ENCODE measurements at regions not wholly inside any gene's neighbourhood (a gene's known extent, or its start where the extent isn't known, plus 50 kb on each side); places are given as distances from the start of the nearest gene placed in this dataset.
"Not testable (repeated sequence)": the region's sequence is repeated elsewhere in the genome, so short reads cannot be mapped to it uniquely, and the experiment has no call there.

DNA sequence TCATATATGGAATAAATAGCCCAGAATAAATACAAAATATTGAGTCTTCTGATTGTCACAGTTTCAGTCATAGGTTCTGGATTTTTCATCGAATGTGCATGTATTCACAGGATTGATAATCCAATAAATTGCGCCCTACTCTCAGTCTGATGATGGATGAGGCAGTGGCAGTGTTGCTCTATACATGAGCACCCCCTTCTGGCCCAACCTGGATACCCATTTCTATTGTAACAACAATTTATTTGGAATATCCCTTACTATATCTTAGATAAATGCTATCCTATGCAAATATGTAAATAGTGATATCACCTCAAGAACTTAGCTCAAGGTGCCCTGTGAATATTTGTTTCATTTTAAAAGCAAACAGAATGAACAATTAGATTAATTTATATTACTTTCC lies 733.7 kb upstream of the PABPC4L start:
- no peaks in the 10 kb centered on the region for H3K4me1 ChIP-seq (ENCODE audit: control insufficient read depth, insufficient read depth, low read length)
- no peak overlapping the region for H3K4me3 ChIP-seq (ENCODE audit: low read length)
- H3K27me3 ChIP-seq (ENCODE audit: control insufficient read depth, insufficient read depth) = no peaks in the 10 kb centered on the region
- intact Hi-C loops (cut with DNase I) = no loop called here
- WGBS = 76% methylated on average over 2 of the region's 2 CpGs
- no peak overlapping the region for H3K27ac ChIP-seq (ENCODE audit: low read length)
- no peak for ATAC-seq
- H3K9me3 ChIP-seq (ENCODE audit: control insufficient read depth, low read length) = no peaks in the 10 kb centered on the region
- no peak for DNase-seq

DNA sequence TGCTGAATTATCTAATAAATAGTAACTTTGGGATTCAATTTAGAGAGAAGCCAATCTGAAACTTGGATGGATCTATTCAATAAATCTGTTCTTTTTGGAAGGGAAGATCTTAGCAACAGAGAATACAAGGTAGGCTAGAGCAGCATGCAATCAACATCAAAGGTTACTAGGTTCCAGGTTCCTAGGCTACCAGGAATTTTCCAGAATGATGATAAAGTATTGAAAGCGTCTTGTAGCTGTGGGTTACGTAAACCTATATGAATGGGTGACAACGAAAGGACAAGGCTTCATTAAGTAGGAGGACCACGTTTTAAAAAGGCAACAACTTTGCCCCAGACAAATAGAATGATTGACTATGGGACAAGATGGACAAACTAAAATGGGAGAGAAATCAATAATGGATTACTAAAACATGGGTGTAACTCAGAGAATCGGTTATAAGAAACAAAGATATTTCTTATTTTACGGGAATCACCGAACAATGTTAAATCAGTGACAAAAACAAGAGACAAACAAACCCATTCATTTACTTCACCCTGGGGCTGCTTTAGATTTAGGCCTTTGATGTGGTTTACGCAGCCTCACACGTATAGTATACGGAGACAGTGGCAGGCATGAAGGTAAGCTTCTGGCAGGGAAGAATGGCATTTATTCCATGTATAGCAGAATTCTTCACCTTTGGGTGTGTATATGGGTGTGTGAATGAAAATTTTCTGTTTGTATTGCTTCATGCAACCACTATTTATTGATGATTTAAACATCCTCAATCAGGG lies 732.6 kb upstream of the PABPC4L start:
- WGBS = 81% methylated on average over 10 of the region's 10 CpGs

DNA sequence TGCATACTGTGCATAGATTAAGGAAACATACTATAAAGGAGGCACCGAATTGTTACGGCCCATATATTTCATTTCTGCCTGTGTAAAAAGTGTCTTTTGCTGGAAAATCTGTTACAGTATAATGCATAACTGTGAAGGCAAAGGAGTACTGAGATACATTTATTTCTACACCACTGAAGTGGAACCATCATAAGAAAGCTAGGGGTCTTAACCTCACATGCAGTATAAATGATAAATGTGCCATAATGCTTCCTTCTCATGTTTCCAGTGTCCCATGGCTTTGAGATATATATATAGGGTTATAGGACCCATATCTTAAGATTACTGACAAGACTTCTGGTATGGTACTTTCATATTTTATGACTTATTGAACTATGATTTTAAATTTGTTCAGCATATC lies 713.8 kb upstream of the PABPC4L start:
- ATAC-seq (no peak), DNase-seq (no peak)
- no peak overlapping the region for H3K4me3 ChIP-seq (ENCODE audit: low read length)
- H3K27ac ChIP-seq (ENCODE audit: low read length) = no peak overlapping the region
- no peaks in the 10 kb centered on the region for H3K4me1 ChIP-seq (ENCODE audit: control insufficient read depth, insufficient read depth, low read length)
- no peaks in the 10 kb centered on the region for H3K9me3 ChIP-seq (ENCODE audit: control insufficient read depth, low read length)
- H3K27me3 ChIP-seq (ENCODE audit: control insufficient read depth, insufficient read depth) = no peaks in the 10 kb centered on the region
- 95% methylated on average over 2 of the region's 2 CpGs for WGBS
- intact Hi-C loops (cut with DNase I) = no loop called here

More for the DNA sequence above, 732.6 kb upstream of the PABPC4L start:
- intact Hi-C loops (cut with DNase I) = no loop called here
- no peak overlapping the region for H3K4me3 ChIP-seq (ENCODE audit: low read length)
- no peak for DNase-seq
- H3K27me3 ChIP-seq (ENCODE audit: control insufficient read depth, insufficient read depth) = no peaks in the 10 kb centered on the region
- ATAC-seq = no peak
- no peaks in the 10 kb centered on the region for H3K4me1 ChIP-seq (ENCODE audit: control insufficient read depth, insufficient read depth, low read length)
- H3K27ac ChIP-seq (ENCODE audit: low read length) = no peak overlapping the region
- H3K9me3 ChIP-seq (ENCODE audit: control insufficient read depth, low read length) = no peaks in the 10 kb centered on the region

DNA sequence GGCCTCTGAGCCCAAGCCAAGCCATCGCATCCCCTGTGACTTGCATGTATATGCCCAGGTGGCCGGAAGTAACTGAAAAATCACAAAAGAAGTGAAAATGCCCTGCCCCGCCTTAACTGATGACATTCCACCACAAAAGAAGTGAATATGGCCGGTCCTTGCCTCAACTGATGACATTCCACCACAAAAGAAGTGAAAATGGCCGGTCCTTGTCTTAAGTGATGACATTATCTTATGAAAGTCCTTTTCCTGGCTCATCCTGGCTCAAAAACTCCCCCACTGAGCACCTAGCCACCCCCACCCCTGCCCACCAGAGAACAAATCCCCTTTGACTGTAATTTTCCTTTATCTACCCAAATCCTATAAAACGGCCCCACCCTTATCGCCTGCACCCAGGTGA lies 712.7 kb upstream of the PABPC4L start:
- H3K9me3 ChIP-seq (ENCODE audit: control insufficient read depth, low read length); intact Hi-C loops (cut with DNase I); ATAC-seq; H3K27me3 ChIP-seq (ENCODE audit: control insufficient read depth, insufficient read depth); H3K27ac ChIP-seq (ENCODE audit: low read length); H3K4me3 ChIP-seq (ENCODE audit: low read length); DNase-seq; H3K4me1 ChIP-seq (ENCODE audit: control insufficient read depth, insufficient read depth, low read length): not testable (repeated sequence)
- 81% methylated on average over 7 of the region's 7 CpGs for WGBS

DNA sequence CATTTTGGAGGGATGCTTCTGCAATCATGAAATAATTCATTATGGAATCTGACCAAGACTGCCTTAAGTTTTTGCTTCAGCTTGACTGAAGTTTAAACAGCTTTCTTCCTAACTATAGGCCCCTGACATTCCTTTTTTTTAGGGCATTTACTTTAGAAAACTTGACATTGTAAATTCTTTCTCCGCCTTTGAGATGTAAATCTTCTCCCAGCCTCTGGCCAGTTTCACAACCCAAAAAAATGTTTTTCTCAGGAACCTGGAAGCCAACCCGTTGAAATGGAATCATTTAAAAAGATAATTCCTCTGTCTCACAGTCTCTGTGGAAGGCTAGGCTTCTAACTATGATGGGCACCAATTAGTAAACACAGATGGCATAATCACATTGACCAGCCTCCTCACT lies 710.4 kb upstream of the PABPC4L start:
- DNase-seq (no peak), ATAC-seq (no peak)
- WGBS = 46% methylated on average over 2 of the region's 2 CpGs
- no peaks in the 10 kb centered on the region for H3K4me1 ChIP-seq (ENCODE audit: control insufficient read depth, insufficient read depth, low read length)
- no peaks in the 10 kb centered on the region for H3K9me3 ChIP-seq (ENCODE audit: control insufficient read depth, low read length)
- H3K27ac ChIP-seq (ENCODE audit: low read length) = no peak overlapping the region
- intact Hi-C loops (cut with DNase I) = no loop called here
- no peak overlapping the region for H3K4me3 ChIP-seq (ENCODE audit: low read length)
- no peaks in the 10 kb centered on the region for H3K27me3 ChIP-seq (ENCODE audit: control insufficient read depth, insufficient read depth)

DNA sequence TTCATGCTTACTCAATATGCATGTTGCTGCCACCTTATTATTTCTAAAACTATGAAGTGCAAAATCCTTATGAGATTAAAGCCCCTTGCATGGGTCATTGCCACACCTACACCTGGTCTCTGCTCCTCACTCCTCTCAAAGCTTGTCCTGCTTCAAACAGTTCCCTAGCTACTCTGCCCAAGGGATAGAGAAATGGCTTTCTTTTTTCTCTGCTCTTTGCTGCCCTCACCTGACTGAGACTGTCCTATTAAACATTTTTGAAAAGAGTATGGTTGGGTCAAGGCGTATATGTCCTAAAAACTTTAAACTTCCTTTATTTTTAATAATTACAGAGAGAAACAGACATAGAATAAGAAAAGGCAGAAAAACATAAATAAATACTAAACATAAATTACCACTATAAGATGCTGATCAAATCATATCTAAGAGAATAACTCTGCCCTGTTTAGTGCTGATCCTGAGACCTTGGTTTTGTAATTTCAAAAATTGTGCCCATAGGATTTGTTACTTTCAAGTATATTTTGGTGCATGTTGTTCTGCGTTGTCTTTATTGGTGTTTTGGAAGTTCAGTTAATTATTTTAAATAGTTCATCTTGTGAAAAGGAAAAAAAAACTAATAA lies 704.9 kb upstream of the PABPC4L start:
- no peaks in the 10 kb centered on the region for H3K4me1 ChIP-seq (ENCODE audit: control insufficient read depth, insufficient read depth, low read length)
- H3K27ac ChIP-seq (ENCODE audit: low read length) = no peak overlapping the region
- H3K27me3 ChIP-seq (ENCODE audit: control insufficient read depth, insufficient read depth) = no peaks in the 10 kb centered on the region
- intact Hi-C loops (cut with DNase I) = no loop called here
- no peaks in the 10 kb centered on the region for H3K9me3 ChIP-seq (ENCODE audit: control insufficient read depth, low read length)
- no peak overlapping the region for H3K4me3 ChIP-seq (ENCODE audit: low read length)
- ATAC-seq (peak in 1 of 2 donors; percentile 45), DNase-seq (no peak)
- WGBS = 51% methylated on average over 2 of the region's 2 CpGs

DNA sequence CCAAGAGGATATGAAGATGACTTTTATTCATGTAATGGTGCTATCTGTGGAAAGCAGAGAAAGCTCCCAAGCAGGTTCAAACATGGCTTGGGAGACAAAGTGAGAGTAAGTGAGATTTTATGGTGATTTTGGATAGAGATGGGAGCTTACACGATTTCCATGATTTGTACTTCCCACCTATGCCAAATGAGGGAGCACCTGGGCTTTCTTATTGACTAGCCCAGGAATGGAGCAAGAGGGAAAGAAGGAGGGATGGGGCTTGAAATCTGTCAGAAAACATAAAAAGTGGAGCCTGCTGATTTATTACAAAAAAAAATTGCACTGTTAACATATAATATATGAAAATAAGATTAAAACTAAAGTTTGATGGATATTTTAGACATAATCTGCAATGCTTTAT lies 703.5 kb upstream of the PABPC4L start:
- Histone ChIP-seq H3K9me3 (ENCODE audit: control insufficient read depth, low read length) (no peaks in the 10 kb centered on the region), H3K27ac (ENCODE audit: low read length) (no peak overlapping the region), H3K4me3 (ENCODE audit: low read length) (no peak overlapping the region), H3K4me1 (ENCODE audit: control insufficient read depth, insufficient read depth, low read length) (no peaks in the 10 kb centered on the region), H3K27me3 (ENCODE audit: control insufficient read depth, insufficient read depth) (no peaks in the 10 kb centered on the region)
- DNase-seq = no peak
- ATAC-seq = no peak
- intact Hi-C loops (cut with DNase I) = no loop called here
- WGBS = 87% methylated on average over 1 of the region's 1 CpG

DNA sequence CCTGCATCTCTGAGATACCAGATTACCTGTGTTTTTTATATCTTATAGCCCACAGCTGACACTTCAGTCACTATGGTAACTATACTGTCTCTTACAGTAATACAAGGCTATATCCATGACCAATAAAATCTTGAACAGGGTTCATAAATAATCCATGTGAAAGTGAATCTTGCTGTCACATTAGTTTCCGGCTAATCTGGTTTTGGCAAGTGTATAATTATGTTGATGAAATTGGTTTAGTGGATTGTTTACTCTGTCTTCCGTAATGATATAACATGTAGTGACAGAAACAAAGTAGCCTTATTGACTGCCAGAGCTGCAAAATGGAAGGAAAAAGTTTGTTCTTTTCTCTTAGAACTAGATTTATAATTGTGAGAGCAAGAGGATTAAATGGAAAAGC lies 686.6 kb upstream of the PABPC4L start:
- no peak overlapping the region for H3K27ac ChIP-seq (ENCODE audit: low read length)
- H3K4me1 ChIP-seq (ENCODE audit: control insufficient read depth, insufficient read depth, low read length) = no peaks in the 10 kb centered on the region
- no peak for DNase-seq
- intact Hi-C loops (cut with DNase I) = no loop called here
- no peaks in the 10 kb centered on the region for H3K9me3 ChIP-seq (ENCODE audit: control insufficient read depth, low read length)
- no peak for ATAC-seq
- no peaks in the 10 kb centered on the region for H3K27me3 ChIP-seq (ENCODE audit: control insufficient read depth, insufficient read depth)
- WGBS = 78% methylated on average over 2 of the region's 2 CpGs
- H3K4me3 ChIP-seq (ENCODE audit: low read length) = no peak overlapping the region

DNA sequence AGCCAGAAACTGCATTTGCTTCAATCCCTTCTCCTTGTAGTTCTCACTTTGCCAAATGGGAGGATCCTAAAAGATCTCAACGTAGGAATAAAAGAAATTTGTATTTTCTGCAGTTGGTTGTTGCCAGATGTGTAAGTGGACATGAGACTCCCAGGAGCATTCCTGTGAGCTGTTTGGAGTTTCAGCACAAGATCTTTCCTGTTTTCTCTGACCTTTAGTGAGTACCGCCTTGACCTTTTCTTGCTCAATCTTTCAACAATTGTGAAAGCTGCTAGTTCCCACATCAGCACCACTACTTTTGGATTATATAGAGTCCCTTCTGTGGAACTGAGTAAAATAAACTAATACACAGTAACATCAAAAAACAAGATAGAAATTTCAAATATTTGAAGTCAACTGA lies 683.8 kb upstream of the PABPC4L start:
- Histone ChIP-seq H3K27me3 (ENCODE audit: control insufficient read depth, insufficient read depth) (no peaks in the 10 kb centered on the region), H3K4me3 (ENCODE audit: low read length) (no peak overlapping the region), H3K27ac (ENCODE audit: low read length) (no peak overlapping the region), H3K4me1 (ENCODE audit: control insufficient read depth, insufficient read depth, low read length) (no peaks in the 10 kb centered on the region), H3K9me3 (ENCODE audit: control insufficient read depth, low read length) (no peaks in the 10 kb centered on the region)
- peak in 1 of 2 donors; percentile 36 for ATAC-seq
- intact Hi-C loops (cut with DNase I) = no loop called here
- 53% methylated on average over 2 of the region's 2 CpGs for WGBS
- no peak for DNase-seq

DNA sequence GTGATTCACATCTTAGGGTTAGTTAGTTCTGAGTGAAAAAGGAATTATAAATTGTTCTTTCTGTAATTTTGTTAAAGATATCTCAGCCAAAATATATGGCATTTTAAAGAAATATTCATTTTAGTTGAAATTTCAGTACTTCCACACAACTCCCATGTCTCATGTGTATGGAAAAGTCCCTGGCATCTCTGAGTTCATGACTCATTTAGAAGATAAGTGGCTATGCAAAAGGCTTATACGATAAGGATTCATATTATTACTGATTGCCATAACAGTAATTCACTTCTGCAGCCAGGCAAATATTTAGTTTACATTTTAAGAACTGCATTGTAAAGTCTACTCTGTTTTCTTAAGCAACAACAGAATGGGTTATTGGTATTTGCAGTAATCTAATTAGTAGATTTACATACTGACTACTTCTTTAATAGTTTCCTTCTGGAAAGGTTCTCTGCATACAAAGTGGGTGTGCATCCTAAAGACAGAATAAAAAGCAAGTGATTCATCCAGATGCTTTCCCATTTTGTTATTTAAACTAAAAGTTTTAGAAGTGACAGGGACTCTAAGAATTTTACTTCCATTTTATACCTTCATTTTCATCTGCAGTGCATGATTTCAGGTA lies 682.4 kb upstream of the PABPC4L start:
- H3K4me3 ChIP-seq (ENCODE audit: low read length) = no peak overlapping the region
- ATAC-seq (no peak), DNase-seq (no peak)
- no peaks in the 10 kb centered on the region for H3K27me3 ChIP-seq (ENCODE audit: control insufficient read depth, insufficient read depth)
- no peaks in the 10 kb centered on the region for H3K9me3 ChIP-seq (ENCODE audit: control insufficient read depth, low read length)
- H3K27ac ChIP-seq (ENCODE audit: low read length) = no peak overlapping the region
- intact Hi-C loops (cut with DNase I) = no loop called here
- WGBS = 49% methylated on average over 1 of the region's 1 CpG
- no peaks in the 10 kb centered on the region for H3K4me1 ChIP-seq (ENCODE audit: control insufficient read depth, insufficient read depth, low read length)

DNA sequence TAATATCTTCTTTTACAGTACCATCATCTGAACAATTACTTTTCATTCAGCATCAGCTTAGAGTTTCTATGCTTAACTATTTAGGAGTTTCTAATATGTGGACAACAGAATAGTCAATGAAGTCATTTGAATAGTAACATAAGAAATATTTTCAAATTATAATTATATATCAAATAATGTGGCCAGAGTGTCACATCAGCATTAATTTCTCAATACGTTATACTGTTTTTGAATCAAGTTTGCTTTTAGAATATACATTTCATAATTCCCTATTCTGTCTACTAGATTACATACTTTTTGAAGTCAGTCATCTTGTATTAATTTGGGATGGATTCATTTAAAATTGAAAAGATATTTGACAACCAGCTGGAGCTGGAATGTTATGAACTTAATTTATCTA lies 677.4 kb upstream of the PABPC4L start:
- Histone ChIP-seq H3K9me3 (ENCODE audit: control insufficient read depth, low read length) (no peaks in the 10 kb centered on the region), H3K27me3 (ENCODE audit: control insufficient read depth, insufficient read depth) (no peaks in the 10 kb centered on the region), H3K4me1 (ENCODE audit: control insufficient read depth, insufficient read depth, low read length) (no peaks in the 10 kb centered on the region), H3K4me3 (ENCODE audit: low read length) (no peak overlapping the region), H3K27ac (ENCODE audit: low read length) (no peak overlapping the region)
- intact Hi-C loops (cut with DNase I) = no loop called here
- no peak for ATAC-seq
- DNase-seq = no peak
- WGBS = 92% methylated on average over 1 of the region's 1 CpG

Measured in right cardiac atrium (tissue), 5 donors.